ENCODE measurements at regions not wholly inside any gene's neighbourhood (a gene's known extent, or its start where the extent isn't known, plus 50 kb on each side); places are given as distances from the start of the nearest gene placed in this dataset.
"Not testable (repeated sequence)": the region's sequence is repeated elsewhere in the genome, so short reads cannot be mapped to it uniquely, and the experiment has no call there.

DNA sequence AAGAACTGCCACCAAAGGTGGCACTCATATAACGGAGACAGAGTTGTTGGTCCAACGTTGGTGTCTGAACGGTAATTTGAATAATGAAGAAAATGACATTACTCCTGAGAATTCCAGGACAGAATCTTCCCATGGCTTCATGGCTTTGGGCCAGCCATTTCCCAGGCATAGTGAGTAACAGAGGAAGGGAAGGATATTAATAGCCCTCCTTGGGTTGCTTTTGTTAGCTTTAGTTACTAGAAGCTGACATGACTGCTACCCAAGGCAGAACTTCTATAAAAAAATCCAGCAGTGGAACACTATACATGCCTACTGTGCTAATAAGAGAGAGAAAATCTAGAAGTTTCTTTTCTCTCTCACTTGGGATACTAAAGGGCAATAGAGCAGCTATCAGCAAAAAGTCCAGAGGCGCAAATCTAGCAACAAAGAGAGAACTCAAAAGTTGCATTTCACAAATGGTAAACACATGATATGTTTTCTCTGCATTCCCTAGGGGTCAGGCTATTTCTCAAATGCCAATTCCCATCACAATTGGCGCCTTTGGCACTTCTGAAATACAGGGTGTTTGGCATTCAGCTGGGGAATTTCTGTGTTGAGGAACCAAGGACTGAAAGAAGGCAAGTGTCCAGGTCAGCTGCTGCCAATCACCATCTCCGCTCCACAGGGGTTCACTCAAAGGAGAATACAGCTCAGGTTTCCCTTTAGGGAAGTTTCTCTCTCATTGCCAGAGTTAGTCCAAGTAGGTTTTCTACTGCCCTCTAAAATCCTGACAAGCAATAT, 160.8 kb upstream of the KYNU start:
- Histone ChIP-seq H3K27me3 (ENCODE audit: control insufficient read depth in 1 of 2, insufficient read depth in 2 of 2, low read length in 1 of 2) (no peaks in the 10 kb centered on the region), H3K36me3 (ENCODE audit: control insufficient read depth in 1 of 2, insufficient read depth in 2 of 2, low read length in 1 of 2) (no peaks in the 10 kb centered on the region), H3K27ac (ENCODE audit: low read depth in 1 of 2, low read length in 2 of 2) (no peak overlapping the region), H3K9me3 (ENCODE audit: control insufficient read depth, low read length) (no peaks in the 10 kb centered on the region), H3K4me1 (ENCODE audit: control insufficient read depth in 1 of 2, insufficient read depth in 2 of 2, low read length in 2 of 2) (peaks cover 0 to 6% of the 10 kb centered on the region in 2 donors), H3K4me3 (ENCODE audit: low read length in 2 of 2) (no peak overlapping the region)
- 32 to 39% methylated on average over 6 of the region's 6 CpGs for WGBS, 2 donors
- ATAC-seq (ENCODE audit: low FRiP score) = no peak
- intact Hi-C loops (cut with DNase I) = no loop called here
- peak; percentile 75 to 83 for DNase-seq

- peaks cover 0 to 6% of the 10 kb centered on the region in 2 donors for H3K4me1 ChIP-seq (ENCODE audit: control insufficient read depth in 1 of 2, insufficient read depth in 2 of 2, low read length in 2 of 2)
- ATAC-seq (ENCODE audit: low FRiP score) = no peak
- WGBS, 2 donors = 82 to 88% methylated on average over 2 of the region's 2 CpGs
Observed at GRCh38 chr2:142714600-142714999, 162.9 kb upstream of the KYNU start.

DNA sequence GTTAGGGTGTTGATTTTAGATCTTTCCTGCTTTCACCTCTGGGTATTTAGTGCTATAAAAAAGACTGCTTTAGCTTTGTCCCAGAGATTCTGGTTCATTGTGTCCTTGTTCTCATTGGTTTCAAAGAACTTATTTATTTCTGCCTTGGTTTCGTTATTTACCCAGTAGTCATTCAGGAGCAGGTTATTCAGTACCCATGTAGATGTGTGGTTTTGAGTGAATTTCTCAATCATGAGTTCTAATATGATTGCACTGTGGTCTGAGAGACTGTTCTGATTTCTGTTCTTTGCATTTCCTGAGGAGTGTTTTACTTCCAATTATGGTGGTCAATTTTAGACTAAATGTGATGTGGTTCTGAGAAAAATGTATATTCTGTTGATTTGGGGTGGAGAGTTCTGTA, 167.1 kb upstream of the KYNU start:
- no peak overlapping the region for H3K27ac ChIP-seq (ENCODE audit: low read depth in 1 of 2, low read length in 2 of 2)
- no peaks in the 10 kb centered on the region for H3K4me1 ChIP-seq (ENCODE audit: control insufficient read depth in 1 of 2, insufficient read depth in 2 of 2, low read length in 2 of 2)
- H3K36me3 ChIP-seq (ENCODE audit: control insufficient read depth in 1 of 2, insufficient read depth in 2 of 2, low read length in 1 of 2) = no peaks in the 10 kb centered on the region

More at GRCh38 chr2:142714600-142714999, 162.9 kb upstream of the KYNU start:
- H3K27ac ChIP-seq (ENCODE audit: low read depth in 1 of 2, low read length in 2 of 2) = no peak overlapping the region
- intact Hi-C loops (cut with DNase I) = no loop called here
- H3K9me3 ChIP-seq (ENCODE audit: control insufficient read depth, low read length) = no peaks in the 10 kb centered on the region
- no peak for DNase-seq
- no peaks in the 10 kb centered on the region for H3K36me3 ChIP-seq (ENCODE audit: control insufficient read depth in 1 of 2, insufficient read depth in 2 of 2, low read length in 1 of 2)
- no peak overlapping the region for H3K4me3 ChIP-seq (ENCODE audit: low read length in 2 of 2)
- H3K27me3 ChIP-seq (ENCODE audit: control insufficient read depth in 1 of 2, insufficient read depth in 2 of 2, low read length in 1 of 2) = no peaks in the 10 kb centered on the region

DNA sequence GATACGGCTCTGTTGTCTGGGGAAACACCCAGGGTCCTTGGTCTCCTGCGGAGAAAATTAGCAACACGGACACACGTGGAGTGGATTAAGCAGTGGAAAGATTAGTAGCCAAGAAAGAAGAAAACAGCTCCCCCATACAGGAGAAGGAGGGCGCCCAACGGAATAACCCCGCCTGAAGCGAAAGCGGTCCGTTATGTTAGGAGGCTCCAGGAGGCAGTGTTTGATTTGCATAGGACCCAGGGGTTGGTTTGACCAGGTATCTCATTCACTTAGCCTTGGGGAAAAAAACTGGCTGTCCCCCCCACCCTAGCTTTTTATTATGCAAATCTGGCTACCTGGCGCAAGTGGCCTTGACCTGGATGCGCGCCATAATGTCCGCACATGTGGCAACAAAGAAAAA, 170.1 kb upstream of the KYNU start:
- Histone ChIP-seq H3K4me1 (ENCODE audit: control insufficient read depth in 1 of 2, insufficient read depth in 2 of 2, low read length in 2 of 2) (no peaks in the 10 kb centered on the region), H3K4me3 (ENCODE audit: low read length in 2 of 2) (no peak overlapping the region), H3K9me3 (ENCODE audit: control insufficient read depth, low read length) (no peaks in the 10 kb centered on the region), H3K27me3 (ENCODE audit: control insufficient read depth in 1 of 2, insufficient read depth in 2 of 2, low read length in 1 of 2) (no peaks in the 10 kb centered on the region), H3K36me3 (ENCODE audit: control insufficient read depth in 1 of 2, insufficient read depth in 2 of 2, low read length in 1 of 2) (no peaks in the 10 kb centered on the region), H3K27ac (ENCODE audit: low read depth in 1 of 2, low read length in 2 of 2) (no peak overlapping the region)
- ATAC-seq (ENCODE audit: low FRiP score) = no peak
- intact Hi-C loops (cut with DNase I) = no loop called here
- WGBS, 2 donors = 92 to 94% methylated on average over 14 of the region's 14 CpGs
- no peak for DNase-seq

More for the DNA sequence above, 167.1 kb upstream of the KYNU start:
- H3K27me3 ChIP-seq (ENCODE audit: control insufficient read depth in 1 of 2, insufficient read depth in 2 of 2, low read length in 1 of 2) = no peaks in the 10 kb centered on the region
- intact Hi-C loops (cut with DNase I) = no loop called here
- no peaks in the 10 kb centered on the region for H3K9me3 ChIP-seq (ENCODE audit: control insufficient read depth, low read length)
- no peak for DNase-seq
- ATAC-seq (ENCODE audit: low FRiP score) = no peak
- 74 to 87% methylated on average over 1 of the region's 1 CpG for WGBS, 2 donors
- no peak overlapping the region for H3K4me3 ChIP-seq (ENCODE audit: low read length in 2 of 2)

DNA sequence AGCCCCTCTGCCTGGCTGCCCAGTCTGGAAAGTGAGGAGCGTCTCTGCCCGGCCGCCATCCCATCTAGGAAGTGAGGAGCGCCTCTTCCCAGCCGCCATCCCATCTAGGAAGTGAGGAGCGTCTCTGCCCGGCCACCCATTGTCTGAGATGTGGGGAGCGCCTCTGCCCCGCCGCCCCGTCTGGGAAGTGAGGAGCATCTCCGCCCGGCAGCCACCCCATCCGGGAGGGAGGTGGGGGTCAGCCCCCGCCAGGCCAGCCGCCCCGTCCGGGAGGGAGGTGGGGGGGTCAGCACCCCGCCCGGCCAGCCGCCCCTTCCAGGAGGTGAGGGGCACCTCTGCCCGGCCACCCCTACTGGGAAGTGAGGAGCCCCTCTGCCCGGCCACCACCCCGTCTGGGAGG, 175.1 kb upstream of the KYNU start:
- DNase-seq; H3K27me3 ChIP-seq (ENCODE audit: control insufficient read depth in 1 of 2, insufficient read depth in 2 of 2, low read length in 1 of 2); H3K36me3 ChIP-seq (ENCODE audit: control insufficient read depth in 1 of 2, insufficient read depth in 2 of 2, low read length in 1 of 2); H3K4me3 ChIP-seq (ENCODE audit: low read length in 2 of 2); H3K9me3 ChIP-seq (ENCODE audit: control insufficient read depth, low read length); H3K4me1 ChIP-seq (ENCODE audit: control insufficient read depth in 1 of 2, insufficient read depth in 2 of 2, low read length in 2 of 2); H3K27ac ChIP-seq (ENCODE audit: low read depth in 1 of 2, low read length in 2 of 2); ATAC-seq (ENCODE audit: low FRiP score); intact Hi-C loops (cut with DNase I): not testable (repeated sequence)
- WGBS, 2 donors = 93 to 94% methylated on average over 10 to 21 of the region's 24 CpGs

- H3K36me3 ChIP-seq (ENCODE audit: control insufficient read depth in 1 of 2, insufficient read depth in 2 of 2, low read length in 1 of 2); H3K27ac ChIP-seq (ENCODE audit: low read depth in 1 of 2, low read length in 2 of 2); H3K27me3 ChIP-seq (ENCODE audit: control insufficient read depth in 1 of 2, insufficient read depth in 2 of 2, low read length in 1 of 2); H3K9me3 ChIP-seq (ENCODE audit: control insufficient read depth, low read length); H3K4me1 ChIP-seq (ENCODE audit: control insufficient read depth in 1 of 2, insufficient read depth in 2 of 2, low read length in 2 of 2); DNase-seq; ATAC-seq (ENCODE audit: low FRiP score); intact Hi-C loops (cut with DNase I); H3K4me3 ChIP-seq (ENCODE audit: low read length in 2 of 2): not testable (repeated sequence)
- 42 to 53% methylated on average over 11 of the region's 11 CpGs for WGBS, 2 donors
Observed at GRCh38 chr2:142695350-142696257, 181.9 kb upstream of the KYNU start.

DNA sequence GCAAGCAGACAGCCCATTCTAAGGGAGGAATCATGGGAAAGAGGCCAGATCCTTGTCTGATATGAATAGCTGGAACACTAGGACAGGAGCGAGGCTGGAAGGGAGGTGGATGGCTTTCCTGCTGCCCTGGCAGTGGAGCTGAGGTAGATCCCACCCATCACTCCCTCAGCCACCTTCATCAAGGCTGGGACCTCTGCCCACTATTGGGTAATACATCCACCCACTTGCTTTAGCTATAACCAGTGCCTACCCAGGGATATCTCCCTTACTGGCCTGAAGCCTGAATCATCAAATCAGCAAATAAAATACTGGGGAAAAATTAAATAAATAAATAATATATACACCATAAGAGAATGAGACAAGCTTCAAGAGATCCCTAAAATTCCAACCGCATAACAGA, 183.2 kb upstream of the KYNU start:
- no peak overlapping the region for H3K27ac ChIP-seq (ENCODE audit: low read depth in 1 of 2, low read length in 2 of 2)
- H3K4me1 ChIP-seq (ENCODE audit: control insufficient read depth in 1 of 2, insufficient read depth in 2 of 2, low read length in 2 of 2) = no peaks in the 10 kb centered on the region
- H3K4me3 ChIP-seq (ENCODE audit: low read length in 2 of 2) = no peak overlapping the region
- no peaks in the 10 kb centered on the region for H3K9me3 ChIP-seq (ENCODE audit: control insufficient read depth, low read length)
- no peaks in the 10 kb centered on the region for H3K36me3 ChIP-seq (ENCODE audit: control insufficient read depth in 1 of 2, insufficient read depth in 2 of 2, low read length in 1 of 2)
- 83 to 91% methylated on average over 2 of the region's 2 CpGs for WGBS, 2 donors
- DNase-seq = no peak
- intact Hi-C loops (cut with DNase I) = no loop called here
- no peak for ATAC-seq (ENCODE audit: low FRiP score)
- H3K27me3 ChIP-seq (ENCODE audit: control insufficient read depth in 1 of 2, insufficient read depth in 2 of 2, low read length in 1 of 2) = no peaks in the 10 kb centered on the region

DNA sequence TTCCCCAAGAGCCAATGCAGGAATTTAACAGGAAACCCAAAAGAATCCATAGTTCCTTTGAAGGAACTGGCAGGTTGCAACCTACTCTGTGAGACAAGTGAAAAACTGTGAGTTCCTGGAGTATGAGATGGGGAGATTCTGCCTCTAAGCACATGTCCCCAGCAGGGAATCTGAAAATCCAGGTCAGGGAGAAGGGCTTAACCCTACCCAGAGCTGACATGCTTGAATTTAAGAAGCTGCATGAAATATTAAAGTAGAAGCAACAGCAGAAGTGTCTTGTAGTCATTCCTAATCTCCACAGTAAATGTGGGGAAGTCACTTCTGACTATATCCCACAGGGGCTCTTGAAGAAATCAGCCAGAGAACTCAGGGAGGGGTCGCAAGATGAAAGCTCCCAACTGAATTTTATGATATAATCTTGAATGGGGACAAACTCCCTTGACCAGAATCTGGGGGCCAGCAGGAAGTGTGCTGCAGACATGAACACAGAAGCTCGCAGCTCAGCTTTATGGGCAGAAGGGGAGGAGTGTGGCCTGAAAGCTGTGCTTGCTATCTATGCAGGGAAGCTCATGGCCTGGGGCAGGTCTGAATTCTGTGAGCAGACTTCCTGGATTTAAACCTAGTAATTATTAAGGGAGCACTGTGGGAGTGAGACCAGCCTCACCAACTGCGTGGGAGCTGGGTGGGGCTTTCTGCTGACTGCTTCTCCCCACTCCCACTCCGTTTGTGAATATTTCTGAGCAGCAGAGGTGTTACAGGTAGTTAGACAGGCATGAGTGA, 184.1 kb upstream of the KYNU start:
- intact Hi-C loops (cut with DNase I) = no loop called here

More for the DNA sequence above, 184.1 kb upstream of the KYNU start:
- ATAC-seq (ENCODE audit: low FRiP score) = peak; percentile 15
- no peak overlapping the region for H3K27ac ChIP-seq (ENCODE audit: low read depth in 1 of 2, low read length in 2 of 2)
- WGBS, 2 donors = 65 to 68% methylated on average over 4 of the region's 4 CpGs
- H3K27me3 ChIP-seq (ENCODE audit: control insufficient read depth in 1 of 2, insufficient read depth in 2 of 2, low read length in 1 of 2) = no peaks in the 10 kb centered on the region
- no peak overlapping the region for H3K4me3 ChIP-seq (ENCODE audit: low read length in 2 of 2)
- H3K9me3 ChIP-seq (ENCODE audit: control insufficient read depth, low read length) = no peaks in the 10 kb centered on the region
- peak in 1 of 2 donors; percentile 36 for DNase-seq
- H3K4me1 ChIP-seq (ENCODE audit: control insufficient read depth in 1 of 2, insufficient read depth in 2 of 2, low read length in 2 of 2) = no peaks in the 10 kb centered on the region
- no peaks in the 10 kb centered on the region for H3K36me3 ChIP-seq (ENCODE audit: control insufficient read depth in 1 of 2, insufficient read depth in 2 of 2, low read length in 1 of 2)

Data from aorta (tissue), 5 donors.